ENCODE measurements at regions not wholly inside any gene's neighbourhood (a gene's known extent, or its start where the extent isn't known, plus 50 kb on each side); places are given as distances from the start of the nearest gene placed in this dataset.

DNA sequence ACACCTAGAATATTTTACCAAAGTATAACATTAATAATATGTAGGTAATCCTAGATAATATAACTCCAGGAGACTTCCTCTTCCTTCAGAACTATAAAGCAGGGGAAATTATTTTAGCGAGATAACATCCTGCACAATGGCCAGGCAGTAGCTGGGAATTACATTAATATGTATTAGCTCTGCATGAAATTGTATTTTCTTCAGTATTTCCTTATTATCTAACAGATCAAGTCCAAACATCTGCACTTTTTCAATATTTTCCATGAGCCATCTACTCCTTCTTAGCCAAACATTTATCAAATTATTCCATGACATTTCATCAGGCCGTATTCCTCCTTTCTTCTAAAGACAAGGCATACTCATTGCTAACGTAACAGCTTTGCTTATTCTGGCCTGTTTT is 98.8 kb upstream of the PCDH9 start:
- TF ChIP-seq, protein P1, sequence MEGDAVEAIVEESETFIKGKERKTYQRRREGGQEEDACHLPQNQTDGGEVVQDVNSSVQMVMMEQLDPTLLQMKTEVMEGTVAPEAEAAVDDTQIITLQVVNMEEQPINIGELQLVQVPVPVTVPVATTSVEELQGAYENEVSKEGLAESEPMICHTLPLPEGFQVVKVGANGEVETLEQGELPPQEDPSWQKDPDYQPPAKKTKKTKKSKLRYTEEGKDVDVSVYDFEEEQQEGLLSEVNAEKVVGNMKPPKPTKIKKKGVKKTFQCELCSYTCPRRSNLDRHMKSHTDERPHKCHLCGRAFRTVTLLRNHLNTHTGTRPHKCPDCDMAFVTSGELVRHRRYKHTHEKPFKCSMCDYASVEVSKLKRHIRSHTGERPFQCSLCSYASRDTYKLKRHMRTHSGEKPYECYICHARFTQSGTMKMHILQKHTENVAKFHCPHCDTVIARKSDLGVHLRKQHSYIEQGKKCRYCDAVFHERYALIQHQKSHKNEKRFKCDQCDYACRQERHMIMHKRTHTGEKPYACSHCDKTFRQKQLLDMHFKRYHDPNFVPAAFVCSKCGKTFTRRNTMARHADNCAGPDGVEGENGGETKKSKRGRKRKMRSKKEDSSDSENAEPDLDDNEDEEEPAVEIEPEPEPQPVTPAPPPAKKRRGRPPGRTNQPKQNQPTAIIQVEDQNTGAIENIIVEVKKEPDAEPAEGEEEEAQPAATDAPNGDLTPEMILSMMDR (IDR thresholded peaks at IDR 0.05; ENCODE audit: low read depth, low read length, missing input control), result no peak
- TF ChIP-seq, protein P2, sequence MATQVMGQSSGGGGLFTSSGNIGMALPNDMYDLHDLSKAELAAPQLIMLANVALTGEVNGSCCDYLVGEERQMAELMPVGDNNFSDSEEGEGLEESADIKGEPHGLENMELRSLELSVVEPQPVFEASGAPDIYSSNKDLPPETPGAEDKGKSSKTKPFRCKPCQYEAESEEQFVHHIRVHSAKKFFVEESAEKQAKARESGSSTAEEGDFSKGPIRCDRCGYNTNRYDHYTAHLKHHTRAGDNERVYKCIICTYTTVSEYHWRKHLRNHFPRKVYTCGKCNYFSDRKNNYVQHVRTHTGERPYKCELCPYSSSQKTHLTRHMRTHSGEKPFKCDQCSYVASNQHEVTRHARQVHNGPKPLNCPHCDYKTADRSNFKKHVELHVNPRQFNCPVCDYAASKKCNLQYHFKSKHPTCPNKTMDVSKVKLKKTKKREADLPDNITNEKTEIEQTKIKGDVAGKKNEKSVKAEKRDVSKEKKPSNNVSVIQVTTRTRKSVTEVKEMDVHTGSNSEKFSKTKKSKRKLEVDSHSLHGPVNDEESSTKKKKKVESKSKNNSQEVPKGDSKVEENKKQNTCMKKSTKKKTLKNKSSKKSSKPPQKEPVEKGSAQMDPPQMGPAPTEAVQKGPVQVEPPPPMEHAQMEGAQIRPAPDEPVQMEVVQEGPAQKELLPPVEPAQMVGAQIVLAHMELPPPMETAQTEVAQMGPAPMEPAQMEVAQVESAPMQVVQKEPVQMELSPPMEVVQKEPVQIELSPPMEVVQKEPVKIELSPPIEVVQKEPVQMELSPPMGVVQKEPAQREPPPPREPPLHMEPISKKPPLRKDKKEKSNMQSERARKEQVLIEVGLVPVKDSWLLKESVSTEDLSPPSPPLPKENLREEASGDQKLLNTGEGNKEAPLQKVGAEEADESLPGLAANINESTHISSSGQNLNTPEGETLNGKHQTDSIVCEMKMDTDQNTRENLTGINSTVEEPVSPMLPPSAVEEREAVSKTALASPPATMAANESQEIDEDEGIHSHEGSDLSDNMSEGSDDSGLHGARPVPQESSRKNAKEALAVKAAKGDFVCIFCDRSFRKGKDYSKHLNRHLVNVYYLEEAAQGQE (IDR thresholded peaks at IDR 0.05), result no peak
- TF ChIP-seq TAF1 (conservative IDR thresholded peaks at IDR 0.05), result no peak
- TF ChIP-seq, protein P3, sequence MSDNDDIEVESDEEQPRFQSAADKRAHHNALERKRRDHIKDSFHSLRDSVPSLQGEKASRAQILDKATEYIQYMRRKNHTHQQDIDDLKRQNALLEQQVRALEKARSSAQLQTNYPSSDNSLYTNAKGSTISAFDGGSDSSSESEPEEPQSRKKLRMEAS (IDR thresholded peaks at IDR 0.05), result no peak
- TF ChIP-seq, protein P4, sequence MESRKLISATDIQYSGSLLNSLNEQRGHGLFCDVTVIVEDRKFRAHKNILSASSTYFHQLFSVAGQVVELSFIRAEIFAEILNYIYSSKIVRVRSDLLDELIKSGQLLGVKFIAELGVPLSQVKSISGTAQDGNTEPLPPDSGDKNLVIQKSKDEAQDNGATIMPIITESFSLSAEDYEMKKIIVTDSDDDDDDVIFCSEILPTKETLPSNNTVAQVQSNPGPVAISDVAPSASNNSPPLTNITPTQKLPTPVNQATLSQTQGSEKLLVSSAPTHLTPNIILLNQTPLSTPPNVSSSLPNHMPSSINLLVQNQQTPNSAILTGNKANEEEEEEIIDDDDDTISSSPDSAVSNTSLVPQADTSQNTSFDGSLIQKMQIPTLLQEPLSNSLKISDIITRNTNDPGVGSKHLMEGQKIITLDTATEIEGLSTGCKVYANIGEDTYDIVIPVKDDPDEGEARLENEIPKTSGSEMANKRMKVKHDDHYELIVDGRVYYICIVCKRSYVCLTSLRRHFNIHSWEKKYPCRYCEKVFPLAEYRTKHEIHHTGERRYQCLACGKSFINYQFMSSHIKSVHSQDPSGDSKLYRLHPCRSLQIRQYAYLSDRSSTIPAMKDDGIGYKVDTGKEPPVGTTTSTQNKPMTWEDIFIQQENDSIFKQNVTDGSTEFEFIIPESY (IDR thresholded peaks at IDR 0.05), result no peak
